ENCODE measurements at regions not wholly inside any gene's neighbourhood (a gene's known extent, or its start where the extent isn't known, plus 50 kb on each side); places are given as distances from the start of the nearest gene placed in this dataset.

GRCh38 chr16:8179615-8180014 is 410.7 kb downstream of the TMEM114 start:
- no peak for TF ChIP-seq EZH2 (IDR thresholded peaks at IDR 0.05; ENCODE audit: borderline replicate concordance, insufficient read depth, low read depth, low read length, poor library complexity, severe bottlenecking)
- TF ChIP-seq, protein P1, sequence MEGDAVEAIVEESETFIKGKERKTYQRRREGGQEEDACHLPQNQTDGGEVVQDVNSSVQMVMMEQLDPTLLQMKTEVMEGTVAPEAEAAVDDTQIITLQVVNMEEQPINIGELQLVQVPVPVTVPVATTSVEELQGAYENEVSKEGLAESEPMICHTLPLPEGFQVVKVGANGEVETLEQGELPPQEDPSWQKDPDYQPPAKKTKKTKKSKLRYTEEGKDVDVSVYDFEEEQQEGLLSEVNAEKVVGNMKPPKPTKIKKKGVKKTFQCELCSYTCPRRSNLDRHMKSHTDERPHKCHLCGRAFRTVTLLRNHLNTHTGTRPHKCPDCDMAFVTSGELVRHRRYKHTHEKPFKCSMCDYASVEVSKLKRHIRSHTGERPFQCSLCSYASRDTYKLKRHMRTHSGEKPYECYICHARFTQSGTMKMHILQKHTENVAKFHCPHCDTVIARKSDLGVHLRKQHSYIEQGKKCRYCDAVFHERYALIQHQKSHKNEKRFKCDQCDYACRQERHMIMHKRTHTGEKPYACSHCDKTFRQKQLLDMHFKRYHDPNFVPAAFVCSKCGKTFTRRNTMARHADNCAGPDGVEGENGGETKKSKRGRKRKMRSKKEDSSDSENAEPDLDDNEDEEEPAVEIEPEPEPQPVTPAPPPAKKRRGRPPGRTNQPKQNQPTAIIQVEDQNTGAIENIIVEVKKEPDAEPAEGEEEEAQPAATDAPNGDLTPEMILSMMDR (IDR thresholded peaks at IDR 0.05): no peak
